AG09319 (cell line): ENCODE measurements at regions not wholly inside any gene's neighbourhood (a gene's known extent, or its start where the extent isn't known, plus 50 kb on each side); places are given as distances from the start of the nearest gene placed in this dataset.

Experiments used
- DNase-seq: peaks from one replicate; pipeline ENCODE4 v3.0.0-alpha.2; 2010; ENCODE audit warnings: low read depth; ENCODE audit errors: extremely low read depth
- TF ChIP-seq, protein P1 (sequence below): IDR thresholded peaks from 2 replicates; pipeline ENCODE4 v1.5.1; 2011; ENCODE audit warnings: low read depth, mild to moderate bottlenecking, inconsistent platforms, low read length, moderate library complexity

DNA sequence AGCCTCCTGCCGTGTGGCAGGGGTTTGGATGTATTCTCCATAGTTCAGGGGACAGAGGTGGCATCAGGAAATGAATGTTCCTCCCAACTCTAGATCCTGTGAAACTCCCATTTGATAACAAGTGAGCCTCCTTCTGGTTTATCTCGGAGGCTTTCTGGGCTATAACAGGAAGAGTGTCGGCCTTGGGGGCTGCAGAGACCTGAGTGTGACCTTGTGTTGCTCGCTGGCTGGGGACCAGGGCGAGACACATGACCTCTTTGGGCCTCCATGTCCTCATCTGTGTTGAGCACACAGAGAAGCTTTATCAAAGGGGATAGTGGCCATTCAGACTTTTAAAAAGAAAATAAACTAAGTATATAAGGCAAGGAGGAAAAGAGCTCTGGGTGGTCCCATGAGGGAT is 78.0 kb upstream of the SMNDC1 start:
- TF ChIP-seq, protein P1, sequence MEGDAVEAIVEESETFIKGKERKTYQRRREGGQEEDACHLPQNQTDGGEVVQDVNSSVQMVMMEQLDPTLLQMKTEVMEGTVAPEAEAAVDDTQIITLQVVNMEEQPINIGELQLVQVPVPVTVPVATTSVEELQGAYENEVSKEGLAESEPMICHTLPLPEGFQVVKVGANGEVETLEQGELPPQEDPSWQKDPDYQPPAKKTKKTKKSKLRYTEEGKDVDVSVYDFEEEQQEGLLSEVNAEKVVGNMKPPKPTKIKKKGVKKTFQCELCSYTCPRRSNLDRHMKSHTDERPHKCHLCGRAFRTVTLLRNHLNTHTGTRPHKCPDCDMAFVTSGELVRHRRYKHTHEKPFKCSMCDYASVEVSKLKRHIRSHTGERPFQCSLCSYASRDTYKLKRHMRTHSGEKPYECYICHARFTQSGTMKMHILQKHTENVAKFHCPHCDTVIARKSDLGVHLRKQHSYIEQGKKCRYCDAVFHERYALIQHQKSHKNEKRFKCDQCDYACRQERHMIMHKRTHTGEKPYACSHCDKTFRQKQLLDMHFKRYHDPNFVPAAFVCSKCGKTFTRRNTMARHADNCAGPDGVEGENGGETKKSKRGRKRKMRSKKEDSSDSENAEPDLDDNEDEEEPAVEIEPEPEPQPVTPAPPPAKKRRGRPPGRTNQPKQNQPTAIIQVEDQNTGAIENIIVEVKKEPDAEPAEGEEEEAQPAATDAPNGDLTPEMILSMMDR, result no peak
- DNase-seq, result no peak

- no peak for DNase-seq
Observed at GRCh38 chr10:110387617-110387982, 82.9 kb upstream of the SMNDC1 start.

DNA sequence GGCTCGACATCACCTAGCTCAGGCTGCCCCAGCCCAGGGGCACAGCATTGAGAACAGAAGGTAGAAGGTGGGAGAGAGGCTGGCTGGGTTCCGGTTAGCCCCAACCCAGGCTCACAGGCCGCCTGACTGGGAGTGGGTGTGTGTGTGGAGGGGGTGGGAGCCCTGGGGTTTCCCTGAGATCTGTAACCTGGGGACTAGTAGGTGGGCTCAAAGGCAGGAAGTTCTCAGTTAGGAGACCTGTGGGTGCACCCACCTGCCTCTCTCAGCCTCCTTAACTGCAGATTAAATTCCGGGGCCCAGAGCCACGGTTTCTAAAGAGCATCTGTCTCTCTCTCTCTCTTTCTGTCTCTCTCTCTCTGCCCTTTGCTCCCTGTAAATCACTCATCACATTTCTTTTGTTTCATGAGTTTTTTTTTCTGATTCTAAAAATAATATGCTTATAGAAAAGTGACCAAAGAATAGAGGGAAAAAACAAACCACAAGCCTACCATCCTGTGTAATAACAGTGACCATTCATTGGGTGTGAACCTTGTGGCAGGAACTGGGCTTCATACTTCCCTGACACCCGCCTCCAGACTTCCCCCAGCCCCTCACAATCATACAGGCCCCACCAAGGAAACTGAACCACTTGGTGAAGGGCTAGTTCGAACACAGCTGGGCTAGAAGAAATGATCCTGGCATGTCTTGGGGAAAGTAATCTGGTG is 83.4 kb upstream of the SMNDC1 start:
- TF ChIP-seq, protein P1, result no peak

More at GRCh38 chr10:110387617-110387982, 82.9 kb upstream of the SMNDC1 start:
- TF ChIP-seq, protein P1, result no peak

DNA sequence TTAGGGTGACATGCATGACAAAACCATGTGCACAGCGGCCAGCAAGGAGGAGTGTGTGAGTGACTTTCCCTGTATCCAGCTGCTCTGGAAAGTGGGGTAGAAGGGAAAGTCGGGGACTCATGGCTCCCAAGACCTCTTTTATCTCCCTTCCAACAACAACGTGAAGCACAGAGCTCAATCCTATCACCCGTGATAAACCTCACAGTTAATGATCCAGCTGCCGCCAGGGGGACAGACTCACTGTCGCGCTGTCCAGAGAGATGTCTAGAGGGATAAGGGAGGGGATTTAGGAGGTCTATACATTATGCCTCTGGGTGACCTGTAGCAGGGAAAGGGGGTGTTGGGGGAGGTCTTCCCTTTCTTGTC is 84.0 kb upstream of the SMNDC1 start:
- TF ChIP-seq, protein P1, result no peak
- no peak for DNase-seq

More for the DNA sequence above, 83.4 kb upstream of the SMNDC1 start:
- DNase-seq, result no peak

- DNase-seq, result no peak
Observed at GRCh38 chr10:110389255-110389654, 84.5 kb upstream of the SMNDC1 start.

GRCh38 chr10:110391541-110391940 is 86.8 kb upstream of the SMNDC1 start:
- TF ChIP-seq, protein P1, result no peak
- no peak for DNase-seq

More at GRCh38 chr10:110389255-110389654, 84.5 kb upstream of the SMNDC1 start:
- TF ChIP-seq, protein P1, result no peak

GRCh38 chr10:110392121-110392520 is 87.4 kb upstream of the SMNDC1 start:
- DNase-seq, result no peak
- TF ChIP-seq, protein P1, result no peak
